Activated T-cell treated with anti-CD3 and anti-CD28 coated beads for 1 hour (primary cell): ENCODE measurements at regions not wholly inside any gene's neighbourhood (a gene's known extent, or its start where the extent isn't known, plus 50 kb on each side); places are given as distances from the start of the nearest gene placed in this dataset.
"Not testable (repeated sequence)": the region's sequence is repeated elsewhere in the genome, so short reads cannot be mapped to it uniquely, and the experiment has no call there.

Experiments
- DNase-seq: peaks from one replicate; pipeline ENCODE4 v3.0.0-alpha.2; 2020; ENCODE audit warnings: low read depth

DNA sequence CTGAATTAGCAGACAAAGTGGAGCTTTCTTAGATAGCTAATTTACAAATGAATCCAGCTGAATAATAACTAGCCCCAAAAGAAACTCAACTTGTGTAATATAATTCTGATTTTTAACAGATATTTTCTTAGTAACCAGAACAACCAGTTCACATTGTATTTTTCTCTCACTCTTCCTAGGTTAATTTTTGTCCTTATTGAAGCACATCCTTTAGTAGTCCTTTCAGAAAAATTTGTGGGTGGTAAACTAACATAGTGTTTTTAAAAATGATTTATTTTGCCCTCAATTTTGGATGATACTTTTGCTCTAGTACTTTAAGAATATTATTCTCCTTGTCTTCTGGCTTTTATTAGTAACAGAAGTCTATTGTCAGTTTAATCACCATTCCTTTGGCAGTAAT, 190.6 kb upstream of the SLC39A10 start:
- DNase-seq, result no peak

GRCh38 chr2:195461010-195461409, 196.0 kb upstream of the SLC39A10 start:
- DNase-seq, result no peak

DNA sequence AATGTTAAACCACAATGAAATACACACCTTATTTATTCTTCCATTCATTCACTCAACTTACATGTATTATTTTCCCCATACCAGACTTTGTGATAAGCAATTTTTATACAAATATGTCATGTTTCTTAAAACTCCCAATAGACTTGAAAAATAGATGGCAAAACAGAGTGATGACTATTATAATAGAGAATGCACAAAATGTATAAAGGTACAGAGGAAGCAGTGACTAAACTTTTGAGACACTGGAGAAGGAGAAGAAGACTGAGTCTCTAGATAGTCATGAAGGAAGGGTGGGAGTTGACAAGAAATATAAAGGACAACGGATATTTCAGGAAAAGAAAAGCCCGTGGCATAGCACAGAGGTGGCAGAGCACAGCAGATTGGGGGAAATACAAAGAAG, 198.1 kb upstream of the SLC39A10 start:
- no peak for DNase-seq

- no peak for DNase-seq
Measured at GRCh38 chr2:195457873-195458272, 199.2 kb upstream of the SLC39A10 start.

GRCh38 chr2:195456771-195457170, 200.3 kb upstream of the SLC39A10 start:
- no peak for DNase-seq

- DNase-seq, result no peak
Measured at GRCh38 chr2:195451160-195451559, 205.9 kb upstream of the SLC39A10 start.

DNA sequence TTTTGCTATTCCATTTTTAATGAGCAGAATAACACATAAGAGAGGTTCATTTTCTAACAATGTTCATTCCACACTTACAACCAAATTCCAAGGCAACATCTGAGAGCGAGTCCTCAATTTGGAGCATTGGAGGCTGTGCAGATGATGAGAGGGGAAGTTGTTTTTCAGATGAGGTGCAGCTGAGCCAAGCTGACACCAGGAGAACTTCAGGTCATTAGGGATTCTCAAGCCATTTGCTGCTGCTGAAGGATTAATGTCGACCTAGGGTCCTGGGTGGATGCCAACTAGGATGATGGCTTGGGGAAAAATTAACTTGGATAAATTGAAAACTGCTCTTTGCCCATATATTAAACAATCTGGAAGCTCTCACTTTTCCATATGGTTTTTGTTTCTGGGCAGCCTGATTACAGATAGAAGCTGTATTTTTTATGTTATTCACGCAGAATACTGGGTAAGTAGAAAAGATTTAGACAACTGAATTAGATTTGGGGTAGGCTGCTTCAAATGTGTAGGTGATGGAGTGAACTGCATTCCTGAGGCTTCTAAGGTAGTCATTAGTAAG, 206.4 kb upstream of the SLC39A10 start:
- DNase-seq, result no peak

DNA sequence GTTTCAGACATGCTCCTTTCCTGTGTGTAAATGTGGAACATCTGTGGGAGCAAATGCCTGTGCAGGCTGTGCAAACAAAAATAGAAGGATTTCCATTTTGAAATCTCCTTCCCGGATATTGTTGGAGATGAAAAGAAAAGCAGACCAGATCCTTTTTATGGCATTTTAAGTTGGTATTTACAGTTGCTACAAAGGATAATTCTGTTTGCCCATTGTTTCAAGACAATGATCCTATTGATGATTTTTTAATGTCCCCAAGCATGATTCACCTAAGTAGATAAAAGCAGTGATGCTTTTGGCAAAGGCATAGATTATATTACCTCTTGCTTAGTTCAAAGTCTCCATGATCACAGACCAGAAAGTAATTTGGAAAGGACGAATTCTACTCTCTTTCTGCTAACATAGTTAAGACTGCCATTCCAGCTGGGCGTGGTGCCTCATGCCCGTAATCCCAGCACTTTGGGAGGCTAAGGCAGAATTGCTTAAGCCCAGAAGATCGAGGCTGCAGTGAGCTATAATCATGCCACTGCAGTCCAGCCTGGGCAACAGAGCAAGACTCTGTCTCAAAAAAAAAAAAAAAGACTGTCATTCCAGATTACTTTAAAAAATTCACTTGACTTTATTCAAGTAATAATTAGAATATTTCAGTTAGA, 209.6 kb upstream of the SLC39A10 start:
- DNase-seq, result no peak

- DNase-seq, result no peak
Measured at GRCh38 chr2:195445639-195446038, 211.4 kb upstream of the SLC39A10 start.

GRCh38 chr2:195443926-195444325, 213.1 kb upstream of the SLC39A10 start:
- no peak for DNase-seq

GRCh38 chr2:195442458-195443175, 214.4 kb upstream of the SLC39A10 start:
- no peak for DNase-seq

DNA sequence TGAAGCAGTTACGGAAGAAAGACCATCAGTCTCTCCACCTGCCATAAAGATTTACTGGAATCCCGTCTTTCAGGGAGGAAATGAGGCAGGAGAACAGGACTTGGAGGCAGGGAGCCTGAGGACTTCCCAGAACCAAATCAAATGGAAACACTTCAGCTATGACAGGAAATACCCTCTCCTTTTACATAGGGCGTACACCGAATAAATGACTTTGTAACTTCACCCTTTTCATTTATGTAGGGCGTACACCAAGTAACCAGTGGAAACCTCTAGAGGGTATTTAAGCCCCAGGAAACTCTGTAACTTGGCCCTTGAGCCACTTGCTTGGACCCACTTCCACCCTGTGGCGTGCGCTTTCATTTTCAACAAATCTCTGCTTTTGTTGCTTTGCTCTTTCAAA, 218.3 kb upstream of the SLC39A10 start:
- no peak for DNase-seq

- DNase-seq, result no peak
Measured at GRCh38 chr2:195437521-195437920, 219.5 kb upstream of the SLC39A10 start.

DNA sequence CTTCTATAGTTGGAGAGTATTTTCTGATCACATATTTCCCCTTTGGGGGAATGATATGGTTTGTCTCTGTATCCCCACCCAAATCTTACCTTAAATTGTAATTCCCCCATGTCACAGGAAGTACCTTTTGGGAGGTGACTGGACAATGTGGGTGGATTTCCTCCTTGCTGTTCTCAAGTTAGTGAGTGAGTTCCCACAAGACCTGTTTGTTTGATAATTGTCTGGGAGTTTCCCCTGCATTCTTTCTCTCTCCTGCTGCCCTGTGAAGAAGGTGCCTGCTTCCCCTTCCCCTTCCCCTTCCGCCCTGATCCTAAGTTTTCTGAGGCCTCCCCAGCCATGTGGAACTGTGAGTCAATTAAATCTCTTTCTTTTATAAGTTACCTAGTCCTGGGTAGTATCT, 222.7 kb upstream of the SLC39A10 start:
- DNase-seq, result no peak

DNA sequence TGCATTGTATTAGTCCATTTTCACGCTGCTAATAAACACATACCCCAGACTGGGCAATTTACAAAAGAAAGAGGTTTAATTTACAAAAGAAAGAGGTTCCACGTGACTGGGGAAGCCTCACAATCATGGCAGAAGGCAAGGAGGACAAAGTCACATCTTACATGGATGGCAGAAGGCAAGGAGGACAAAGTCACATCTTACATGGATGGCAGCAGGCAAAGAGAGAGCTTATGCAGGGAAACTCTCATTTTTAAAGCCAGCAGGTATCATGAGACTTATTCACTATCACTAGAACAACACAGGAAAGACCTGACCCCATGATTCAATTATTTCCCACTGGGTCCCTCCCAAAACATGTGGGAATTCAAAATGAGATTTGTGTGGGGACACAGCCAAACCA, 223.3 kb upstream of the SLC39A10 start:
- DNase-seq, result not testable (repeated sequence)

DNA sequence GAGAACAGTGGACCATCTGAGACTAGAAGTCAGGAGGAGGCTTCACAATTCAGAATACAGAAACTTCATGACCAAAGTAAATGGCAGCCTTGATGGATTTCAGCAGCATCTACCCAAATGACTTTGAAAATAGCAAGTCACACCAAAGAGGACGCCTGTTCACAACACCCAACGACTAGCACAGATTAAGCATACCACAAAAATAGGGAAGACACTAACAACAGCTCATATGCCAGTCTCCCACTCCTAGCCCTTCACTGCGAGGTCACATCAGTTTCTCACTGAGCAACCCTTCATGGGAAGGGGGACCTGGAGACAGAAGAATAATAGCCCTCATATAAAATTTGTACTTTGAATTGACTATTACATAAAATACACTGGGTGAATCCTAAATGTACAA, 228.4 kb upstream of the SLC39A10 start:
- no peak for DNase-seq

DNA sequence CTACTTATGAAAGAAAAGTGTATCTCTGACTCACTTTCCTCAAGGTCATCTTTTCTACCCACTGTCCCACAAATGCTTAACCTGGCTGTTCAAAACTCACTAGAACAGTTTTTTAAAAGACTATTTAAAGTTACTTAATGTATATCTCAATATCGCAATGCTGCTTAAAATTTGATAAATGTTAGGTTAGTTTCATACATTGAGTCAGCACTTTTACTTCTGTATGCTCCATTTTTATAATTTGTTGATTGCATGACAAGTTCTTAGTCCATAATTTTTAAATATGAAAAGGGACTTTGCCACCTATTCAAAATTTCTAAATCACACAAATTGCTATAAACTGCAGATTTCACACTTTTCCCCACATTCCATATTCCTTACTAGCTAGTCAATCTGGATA, 231.7 kb upstream of the SLC39A10 start:
- DNase-seq, result no peak

DNA sequence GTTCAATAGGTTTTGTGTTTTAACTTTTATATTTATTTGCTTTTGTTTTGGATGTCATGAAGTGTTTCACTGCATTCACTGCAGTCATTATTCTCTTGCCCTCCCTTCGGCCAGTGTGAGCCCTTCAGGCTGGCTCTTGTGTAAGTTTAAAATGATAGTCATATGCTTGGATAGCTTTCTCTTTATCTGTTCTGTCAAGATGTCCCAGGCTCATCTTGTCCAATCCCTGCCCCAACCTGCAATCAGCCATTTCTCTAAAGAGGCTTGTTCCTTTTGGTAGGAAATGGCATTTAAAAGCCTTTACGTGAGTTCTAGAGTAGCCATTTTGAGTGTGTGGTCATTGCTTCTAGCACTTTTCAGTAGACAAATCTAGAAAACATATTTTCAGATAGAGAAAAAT, 238.0 kb upstream of the SLC39A10 start:
- DNase-seq, result no peak

DNA sequence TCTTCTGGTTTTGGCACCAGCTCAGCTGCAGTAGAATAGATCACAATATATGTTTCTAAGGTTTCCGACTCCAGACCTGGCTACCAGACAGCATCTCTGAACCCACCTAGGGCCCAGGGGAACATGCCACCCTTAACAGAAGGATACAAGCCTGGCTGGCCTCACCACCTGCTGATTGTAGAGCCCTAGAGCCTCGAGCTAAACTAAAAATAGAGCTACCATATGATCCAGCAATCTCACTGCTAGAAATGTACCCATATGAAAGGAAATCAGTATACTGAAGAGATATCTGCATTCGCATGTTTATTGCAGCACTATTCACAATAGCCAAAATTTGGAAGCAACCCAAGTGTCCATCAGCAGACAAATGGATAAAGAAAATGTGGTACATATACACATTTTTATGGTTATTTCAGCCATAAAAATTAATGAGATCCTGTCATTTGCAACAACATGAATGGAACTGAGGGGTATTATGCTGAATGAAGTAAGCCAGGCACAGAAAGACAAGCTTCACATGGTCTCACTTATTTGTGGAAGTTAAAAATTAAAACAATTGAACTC, 242.4 kb upstream of the SLC39A10 start:
- DNase-seq, result no peak

- DNase-seq, result no peak
Measured at GRCh38 chr2:195413944-195414343, 243.1 kb upstream of the SLC39A10 start.

DNA sequence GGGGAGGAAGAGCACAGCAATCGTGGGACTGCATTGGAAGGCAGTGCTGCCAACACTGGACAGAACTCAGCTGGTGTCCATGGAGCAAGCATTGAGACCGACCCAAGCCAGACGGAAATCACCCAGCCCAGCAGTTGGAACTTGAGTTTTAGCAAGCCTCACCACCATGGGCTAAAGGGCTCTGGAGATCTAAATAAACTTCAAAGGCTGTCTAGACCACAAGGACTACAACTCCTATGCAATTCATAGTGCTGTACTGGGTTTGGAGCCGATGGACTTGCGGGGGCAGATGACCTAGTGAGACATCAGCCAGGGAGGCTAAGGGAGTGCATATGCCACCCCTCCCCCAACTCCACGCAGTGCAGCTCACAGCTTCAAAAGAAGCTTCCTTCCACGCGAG, 243.6 kb upstream of the SLC39A10 start:
- DNase-seq, result no peak

DNA sequence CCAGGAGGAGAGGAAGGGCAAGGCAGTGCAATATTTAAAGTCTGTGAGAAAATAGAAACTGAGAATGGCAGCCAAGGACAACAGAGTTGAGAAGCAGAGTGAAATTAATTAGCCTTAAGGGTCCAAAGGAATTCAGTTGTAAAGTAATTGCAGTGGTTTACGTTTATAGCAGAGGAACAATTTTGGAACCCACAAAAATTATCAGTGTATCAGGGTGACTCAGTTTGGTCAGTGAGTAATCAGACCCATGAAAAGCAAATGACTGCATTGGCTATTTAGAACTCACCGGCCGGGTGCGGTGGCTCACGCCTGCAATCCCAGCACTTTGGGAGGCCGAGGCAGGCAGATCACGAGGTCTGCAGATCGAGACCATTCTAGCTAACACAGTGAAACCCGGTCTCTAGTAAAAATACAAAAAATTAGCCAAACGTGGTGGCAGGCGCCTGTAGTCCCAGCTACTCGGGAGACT, 245.8 kb upstream of the SLC39A10 start:
- no peak for DNase-seq

DNA sequence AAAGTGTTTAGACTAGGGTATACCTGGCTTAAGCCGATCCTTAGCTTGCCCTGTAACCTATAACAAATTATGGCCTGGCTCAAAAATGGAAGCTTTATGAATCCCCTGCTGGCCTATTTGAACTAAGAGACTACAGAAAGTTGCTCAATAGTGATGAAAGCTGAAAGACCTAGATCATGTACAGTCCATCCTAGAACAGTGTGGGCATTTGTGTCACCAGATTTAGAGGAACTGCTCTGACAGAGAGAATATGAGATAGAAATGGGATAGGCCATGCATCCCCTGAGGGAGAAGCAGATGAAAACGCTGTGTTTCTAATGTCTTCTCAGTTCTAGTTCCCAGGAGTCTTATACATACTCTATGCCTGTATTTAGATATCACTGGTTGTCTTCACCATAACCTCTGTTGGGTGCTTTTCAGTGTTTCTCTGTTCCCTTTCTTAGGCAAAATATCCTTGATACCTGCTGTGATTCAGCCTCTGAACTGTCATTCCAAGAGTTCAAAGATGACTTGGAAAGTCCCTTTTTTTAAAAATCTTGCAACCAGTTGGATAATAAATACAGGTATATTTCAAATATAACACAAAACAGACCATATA, 246.9 kb upstream of the SLC39A10 start:
- DNase-seq, result no peak
